GM18505 (cell line): ENCODE measurements at regions not wholly inside any gene's neighbourhood (a gene's known extent, or its start where the extent isn't known, plus 50 kb on each side); places are given as distances from the start of the nearest gene placed in this dataset.

Experiments
- ATAC-seq: cut with Tn5 transposase; IDR thresholded peaks from one replicate; pipeline ENCODE4 v1.9.1; 2021; ENCODE audit not compliant: unreplicated experiment
- POLR2A ChIP-seq: IDR thresholded peaks from 4 replicates; pipeline ENCODE4 v1.6.1; 2011; ENCODE audit warnings: borderline replicate concordance; ENCODE audit not compliant: insufficient read depth, insufficient read length; ENCODE audit errors: extremely low read depth

DNA sequence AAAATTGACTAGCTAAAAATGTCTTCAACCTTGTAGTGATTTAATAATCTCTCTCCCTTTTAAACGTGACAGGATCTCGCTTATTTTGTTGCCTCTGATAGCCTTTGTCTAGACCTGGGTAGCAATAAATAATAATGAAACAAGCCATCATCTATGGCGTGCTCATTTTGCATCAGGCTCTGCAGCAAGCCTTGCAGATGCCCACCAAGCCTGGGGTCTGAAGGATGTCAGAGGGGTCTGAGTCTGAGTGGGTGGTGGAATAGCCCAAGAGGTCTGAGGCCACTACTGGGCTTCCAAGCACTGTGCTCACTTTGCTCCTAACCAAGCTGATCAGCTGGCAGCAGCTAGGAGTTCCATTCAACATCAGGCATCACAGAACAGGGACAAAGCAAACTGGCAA is 109.4 kb downstream of the GYPC start:
- ATAC-seq = no peak
- no peak for TF ChIP-seq POLR2A

DNA sequence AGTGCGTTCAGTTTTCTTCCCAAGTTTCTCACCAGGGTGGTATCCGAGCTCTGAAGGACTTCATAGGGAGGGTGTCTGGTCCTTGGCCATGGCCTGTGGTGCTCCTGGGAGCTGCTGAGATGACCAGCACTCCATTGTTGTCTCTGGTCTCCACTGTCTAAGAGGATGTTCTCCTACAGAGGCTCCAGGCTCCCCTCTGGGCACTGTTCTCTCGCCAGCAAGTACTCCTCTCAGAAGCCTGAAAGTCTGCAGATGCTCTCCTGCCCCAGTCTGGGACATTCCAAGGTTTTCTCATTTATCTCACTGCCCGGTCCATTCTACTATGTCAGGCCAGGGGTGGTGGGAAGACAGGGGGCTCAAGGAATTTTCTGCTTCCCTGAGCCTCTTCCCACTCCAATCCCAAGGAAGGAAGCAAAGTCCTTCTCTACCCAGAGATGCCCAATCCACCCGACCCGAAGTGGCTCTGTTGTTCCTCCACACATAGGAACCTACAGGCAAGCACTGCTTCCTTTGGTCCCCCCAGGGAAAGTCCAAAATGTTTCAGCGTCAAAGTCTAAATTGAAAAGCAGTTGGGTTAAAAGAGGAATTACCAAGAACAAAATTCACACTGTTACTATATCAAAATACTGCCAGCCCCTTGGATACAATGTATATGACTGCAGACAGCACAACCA is 110.5 kb downstream of the GYPC start:
- TF ChIP-seq POLR2A = no peak
- ATAC-seq = no peak

DNA sequence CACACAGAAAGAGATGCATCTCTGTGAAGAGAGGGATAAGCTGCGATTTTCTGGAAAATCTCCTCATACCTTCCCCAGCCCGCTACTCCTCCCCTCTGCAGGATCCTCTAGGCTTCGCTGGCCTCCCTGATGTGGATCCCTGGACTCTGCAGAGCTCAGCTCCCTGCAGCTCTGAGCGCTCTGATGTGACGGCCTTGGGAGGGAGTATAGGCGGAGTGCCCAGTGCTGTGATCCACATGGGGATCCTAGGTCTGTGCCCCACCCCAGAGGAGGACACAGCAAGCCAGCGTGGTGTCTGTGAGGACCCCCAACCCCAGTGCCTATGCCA is 111.0 kb downstream of the GYPC start:
- no peak for ATAC-seq
- no peak for TF ChIP-seq POLR2A

DNA sequence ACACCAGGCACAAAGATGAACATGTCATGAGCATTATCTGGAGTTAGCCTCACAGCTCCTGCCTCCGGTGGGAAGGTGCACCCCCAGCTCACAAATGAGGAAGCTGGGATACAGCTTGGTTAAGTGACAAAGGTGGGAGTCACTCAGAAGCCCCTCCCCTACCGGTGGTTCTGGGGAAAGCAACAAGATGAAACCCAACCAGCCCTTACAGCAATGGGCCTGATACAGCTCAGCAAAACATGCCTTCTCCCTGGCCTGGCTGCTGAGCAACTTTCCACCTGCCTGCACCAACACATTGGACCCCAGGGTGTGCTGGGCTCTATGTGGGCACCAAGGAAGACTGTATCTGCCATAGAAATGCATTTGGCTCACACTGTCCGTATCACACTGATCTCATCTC is 113.2 kb downstream of the GYPC start:
- no peak for ATAC-seq
- TF ChIP-seq POLR2A = no peak

DNA sequence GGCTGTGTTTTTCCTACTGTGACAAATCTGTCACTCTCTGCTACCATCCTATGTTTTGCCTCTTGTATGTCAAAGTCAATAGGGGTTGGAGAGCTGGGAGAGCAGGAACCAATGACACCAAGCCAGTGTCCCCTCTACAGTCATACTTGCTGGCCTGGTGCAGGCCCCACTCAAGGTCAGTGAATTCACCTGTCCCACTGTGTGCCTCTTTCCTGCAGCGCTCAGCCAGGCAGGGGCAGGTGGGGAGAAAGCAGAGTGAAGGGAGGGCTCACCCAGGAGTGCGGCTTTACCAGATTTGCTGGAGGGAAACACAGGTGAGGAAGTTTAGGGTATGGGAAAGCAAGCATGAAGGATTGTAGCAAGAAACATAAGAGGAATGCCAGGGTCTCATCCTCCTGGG is 114.5 kb downstream of the GYPC start:
- no peak for TF ChIP-seq POLR2A
- no peak for ATAC-seq

DNA sequence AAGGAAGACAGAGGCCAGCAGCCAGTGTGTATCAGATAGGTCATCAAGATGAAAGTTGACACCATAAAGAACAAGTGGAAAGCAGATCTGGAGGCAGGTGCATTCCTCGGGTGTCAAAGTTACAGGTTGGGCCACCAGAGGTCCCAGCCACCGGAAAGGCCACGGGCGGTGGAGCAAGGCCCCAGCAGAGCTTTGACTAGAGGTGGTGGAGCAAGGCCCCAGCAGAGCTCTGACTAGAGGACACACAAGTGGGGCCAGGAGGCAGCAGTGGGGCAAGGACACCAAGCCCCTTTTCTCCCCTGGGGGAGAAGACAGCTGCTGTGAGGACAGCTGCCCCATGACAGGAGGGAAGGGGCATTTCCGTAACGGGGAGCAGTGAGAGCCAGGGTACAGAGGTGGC is 115.1 kb downstream of the GYPC start:
- TF ChIP-seq POLR2A = no peak
- ATAC-seq = no peak

DNA sequence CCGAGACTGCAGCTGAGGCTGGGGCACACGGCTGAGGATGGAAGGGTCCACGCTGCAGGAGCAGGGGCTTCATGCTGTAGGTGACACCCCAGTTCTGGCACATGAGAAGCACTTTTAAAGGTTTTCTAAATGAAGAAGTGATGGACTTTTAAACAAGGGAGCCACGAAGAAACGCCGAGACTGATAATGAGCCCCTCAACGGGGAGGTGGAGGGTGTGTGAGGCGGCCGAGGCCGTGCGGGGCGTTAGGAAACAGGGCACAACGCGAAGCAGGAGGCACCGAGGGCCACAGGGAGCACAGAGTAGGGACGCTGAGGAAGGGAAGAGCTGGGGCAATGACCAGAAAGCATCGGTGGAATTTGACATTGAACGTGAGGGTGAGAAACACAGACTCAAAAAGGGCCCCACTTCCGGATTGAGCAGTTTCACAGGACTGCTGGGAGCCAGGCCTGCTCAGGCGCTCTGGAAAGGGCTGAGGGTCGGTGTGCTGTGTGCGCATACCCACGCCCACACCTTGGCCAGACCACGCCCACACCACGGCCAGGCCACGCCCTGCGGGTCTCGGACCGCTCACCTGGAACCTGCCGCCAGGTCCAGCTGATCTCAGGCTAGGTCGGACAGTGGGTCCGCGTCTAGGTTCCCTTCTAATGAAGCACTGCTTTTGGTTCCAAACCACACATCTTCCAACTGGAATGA is 115.7 kb downstream of the GYPC start:
- TF ChIP-seq POLR2A = no peak
- ATAC-seq = no peak

DNA sequence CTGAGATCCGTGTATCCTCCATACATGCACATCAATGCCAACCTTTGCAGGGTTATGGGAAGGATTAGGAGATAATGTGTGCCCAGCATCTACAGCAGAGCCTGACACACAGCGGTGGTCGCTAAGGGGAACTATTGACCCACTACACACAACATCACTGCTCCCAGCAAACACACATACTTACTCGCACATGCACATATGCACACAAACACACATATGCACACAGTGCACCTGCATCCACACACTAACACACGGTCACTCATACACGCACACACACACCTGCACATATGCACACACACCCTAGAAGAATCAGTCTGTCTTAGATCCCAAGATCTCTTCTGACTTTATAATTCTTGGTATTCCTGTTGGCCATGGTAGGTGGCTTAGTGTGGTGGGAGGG is 118.3 kb downstream of the GYPC start:
- TF ChIP-seq POLR2A = no peak
- no peak for ATAC-seq

DNA sequence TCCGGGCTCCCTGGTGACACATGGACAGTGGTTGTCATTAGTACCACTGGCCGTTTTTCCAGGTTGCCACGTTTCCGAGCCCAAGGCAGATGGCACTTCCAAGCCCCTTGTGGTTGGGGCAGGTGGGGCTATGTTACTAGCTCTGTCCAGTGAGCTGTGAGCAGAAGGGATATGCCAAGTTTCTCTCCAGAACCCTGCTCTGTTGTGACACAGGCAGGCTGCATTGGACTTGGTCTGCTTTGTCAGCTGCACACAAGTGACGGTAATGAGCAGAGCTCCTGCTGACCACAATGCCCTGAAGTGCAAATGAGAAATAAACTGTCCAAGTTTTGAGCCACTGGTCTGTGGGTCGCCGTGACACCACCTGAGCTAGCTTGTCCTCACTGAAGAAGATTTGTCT is 118.8 kb downstream of the GYPC start:
- TF ChIP-seq POLR2A = no peak
- ATAC-seq = no peak

DNA sequence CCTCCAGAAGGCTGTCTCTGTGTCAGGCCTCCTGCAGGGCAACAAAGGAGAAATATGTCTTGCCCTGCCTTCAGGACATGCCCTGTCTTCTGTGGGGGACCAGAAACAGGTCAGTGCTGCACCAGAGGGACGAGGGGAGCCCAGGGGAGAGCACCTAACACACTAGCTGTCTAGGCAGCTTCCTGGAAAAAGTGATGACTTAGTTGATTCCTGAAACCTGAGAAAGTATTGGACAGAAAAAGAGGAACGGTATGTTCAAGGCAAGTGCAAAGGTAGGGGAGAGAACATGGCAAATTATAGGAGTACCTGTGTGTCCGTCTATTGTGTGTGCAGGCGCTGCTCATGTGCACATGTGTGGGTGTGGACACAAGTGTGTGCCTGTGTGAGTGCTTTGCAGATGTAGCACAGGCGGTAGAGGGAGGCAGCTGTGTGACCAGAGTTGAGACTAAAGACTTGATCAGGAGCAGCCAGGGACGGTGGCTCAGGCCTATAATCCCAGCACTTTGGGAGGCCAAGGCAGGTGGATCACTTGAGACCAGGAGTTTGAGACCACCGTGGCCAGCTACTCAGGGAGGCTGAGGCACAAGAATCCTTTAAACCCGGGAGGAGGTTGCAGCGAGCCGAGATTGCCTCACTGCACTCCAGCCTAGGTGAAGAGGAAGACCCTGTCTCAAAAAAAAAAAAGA is 119.5 kb downstream of the GYPC start:
- TF ChIP-seq POLR2A = no peak
- ATAC-seq = no peak

DNA sequence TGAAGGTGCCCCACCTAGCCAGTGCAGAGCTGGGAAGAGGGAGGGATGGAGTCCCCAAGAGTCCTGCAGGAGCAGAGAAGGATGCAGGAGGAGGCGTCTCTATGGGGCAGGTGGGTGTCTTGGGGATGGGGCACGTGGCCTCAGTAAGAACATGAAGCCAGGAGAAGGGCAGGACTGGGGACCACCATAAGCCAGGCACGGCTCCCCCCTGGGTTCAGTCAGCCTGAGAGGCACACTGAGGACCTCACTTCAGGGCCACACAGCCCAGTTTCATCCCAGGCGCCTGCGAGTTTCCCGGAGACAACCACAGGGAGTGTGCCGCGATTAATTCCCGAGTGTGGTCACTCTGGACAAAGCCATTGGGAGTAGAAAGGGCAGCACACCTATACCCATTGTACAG is 120.3 kb downstream of the GYPC start:
- no peak for ATAC-seq
- no peak for TF ChIP-seq POLR2A

DNA sequence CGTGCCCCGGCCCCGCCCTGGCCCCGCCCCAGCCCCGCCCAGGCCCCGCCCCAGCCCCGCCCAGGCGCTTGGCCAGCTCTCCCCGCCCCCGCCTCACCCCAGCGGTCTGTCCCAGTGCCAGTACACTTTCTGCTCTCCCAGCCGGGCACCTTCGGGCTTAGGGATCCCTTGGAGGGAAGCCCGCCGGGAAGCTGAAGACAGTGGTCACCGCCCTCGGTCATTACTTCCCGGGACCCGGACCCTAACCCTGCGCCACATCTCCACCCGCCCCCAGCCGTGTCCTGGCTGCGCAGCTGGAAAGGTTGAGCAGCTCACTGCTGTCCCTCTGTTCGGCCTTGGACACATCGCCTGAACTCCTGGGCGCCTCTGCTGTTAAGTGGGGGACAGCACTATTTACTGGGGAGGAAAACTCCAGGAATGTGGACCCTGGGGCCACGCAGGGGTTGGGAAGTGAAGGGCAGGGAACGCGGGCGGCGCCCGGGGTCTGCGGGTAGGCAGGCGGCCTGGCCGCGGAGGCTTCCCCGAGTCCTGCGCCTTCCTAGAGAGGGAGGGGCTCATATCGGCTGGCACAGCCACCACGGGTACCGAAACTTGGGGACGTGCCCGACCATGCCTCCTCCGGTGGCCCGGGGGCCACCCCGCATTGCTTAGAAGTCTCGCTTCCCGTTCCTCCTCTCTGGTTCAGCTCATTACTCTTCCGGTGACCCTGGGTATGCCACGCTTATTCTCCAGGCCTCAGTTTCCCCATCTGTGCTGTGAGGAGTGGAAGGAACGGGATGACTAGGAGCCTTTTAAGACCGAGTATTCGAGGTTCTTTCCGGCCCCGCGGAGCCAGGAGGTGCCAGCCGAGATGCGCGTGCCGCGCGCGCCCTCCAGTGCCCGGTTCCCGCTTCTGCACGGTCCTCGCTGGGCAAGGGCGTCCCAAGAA is 121.0 kb downstream of the GYPC start:
- ATAC-seq = peak; percentile 86
- TF ChIP-seq POLR2A = no peak

DNA sequence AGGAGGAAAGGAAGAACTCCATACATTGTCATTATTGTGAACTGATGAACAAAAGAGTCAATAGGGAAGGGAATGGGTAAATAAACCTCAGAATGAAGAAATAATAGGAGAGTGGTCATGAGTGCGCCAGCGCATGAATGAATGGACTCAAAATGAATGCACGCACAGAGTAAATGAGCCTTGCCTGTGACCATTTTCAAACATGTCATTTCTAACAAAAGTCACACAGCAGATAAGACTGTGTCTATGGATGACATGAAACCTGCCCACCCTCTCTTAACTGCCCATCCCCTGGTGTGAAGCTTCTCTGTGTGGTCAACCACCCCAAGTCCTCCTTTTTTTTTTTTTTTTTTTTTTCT is 121.1 kb upstream of the TEX51 start:
- ATAC-seq = peak; percentile 13
- TF ChIP-seq POLR2A = no peak
